HUES48 (cell line): ENCODE measurements at regions not wholly inside any gene's neighbourhood (a gene's known extent, or its start where the extent isn't known, plus 50 kb on each side); places are given as distances from the start of the nearest gene placed in this dataset.

Experiments used
- H3K27ac ChIP-seq: one replicate; pipeline ENCODE4 v1.7.0; 2013; ENCODE audit warnings: low read depth, low read length, inconsistent platforms
- H3K27me3 ChIP-seq: 2 replicates; pipeline ENCODE4 v1.6.1; 2013; ENCODE audit warnings: mild to moderate bottlenecking, low read length; ENCODE audit not compliant: control insufficient read depth, insufficient read depth
- H3K36me3 ChIP-seq: 2 replicates; pipeline ENCODE4 v1.6.1; 2013; ENCODE audit warnings: low read length; ENCODE audit not compliant: control insufficient read depth, insufficient read depth
- H3K4me1 ChIP-seq: 2 replicates; pipeline ENCODE4 v1.6.1; 2013; ENCODE audit warnings: mild to moderate bottlenecking, low read length; ENCODE audit not compliant: control insufficient read depth, insufficient read depth
- H3K4me3 ChIP-seq: 2 replicates; pipeline ENCODE4 v1.5.1; 2013; ENCODE audit warnings: mild to moderate bottlenecking, low read depth, low read length
- H3K9ac ChIP-seq: 2 replicates; pipeline ENCODE4 v1.6.1; 2013; ENCODE audit warnings: mild to moderate bottlenecking, low read depth, low read length, moderate library complexity
- H3K9me3 ChIP-seq: 2 replicates; pipeline ENCODE4 v1.6.1; 2013; ENCODE audit warnings: low read length; ENCODE audit not compliant: control insufficient read depth, insufficient read depth

GRCh38 chr2:36235882-36236281 is 119.7 kb upstream of the CRIM1 start:
- Histone ChIP-seq H3K27me3 (no peaks in the 10 kb centered on the region), H3K9ac (no peak overlapping the region), H3K4me3 (no peak overlapping the region), H3K36me3 (no peaks in the 10 kb centered on the region), H3K4me1 (no peaks in the 10 kb centered on the region), H3K27ac (no peak overlapping the region), H3K9me3 (no peaks in the 10 kb centered on the region)

GRCh38 chr2:36235426-36235825 is 120.2 kb upstream of the CRIM1 start:
- Histone ChIP-seq H3K27me3 (no peaks in the 10 kb centered on the region), H3K4me1 (no peaks in the 10 kb centered on the region), H3K9me3 (no peaks in the 10 kb centered on the region), H3K27ac (no peak overlapping the region), H3K9ac (no peak overlapping the region), H3K4me3 (no peak overlapping the region), H3K36me3 (no peaks in the 10 kb centered on the region)

- no peaks in the 10 kb centered on the region for H3K27me3 ChIP-seq
- no peaks in the 10 kb centered on the region for H3K4me1 ChIP-seq
- no peaks in the 10 kb centered on the region for H3K36me3 ChIP-seq
Measured at GRCh38 chr2:36223259-36223658, 132.3 kb upstream of the CRIM1 start.

GRCh38 chr2:36222485-36222884 is 133.1 kb upstream of the CRIM1 start:
- Histone ChIP-seq H3K36me3 (no peaks in the 10 kb centered on the region), H3K27ac (no peak overlapping the region), H3K9ac (no peak overlapping the region), H3K4me1 (no peaks in the 10 kb centered on the region), H3K27me3 (no peaks in the 10 kb centered on the region), H3K4me3 (no peak overlapping the region), H3K9me3 (0 out of 2 replicates have a peak, but pooled peaks cover 5% of the 10 kb centered on the region)

More at GRCh38 chr2:36223259-36223658, 132.3 kb upstream of the CRIM1 start:
- Histone ChIP-seq H3K9ac (no peak overlapping the region), H3K4me3 (no peak overlapping the region), H3K27ac (no peak overlapping the region), H3K9me3 (0 out of 2 replicates have a peak, but pooled peaks cover 5% of the 10 kb centered on the region)

GRCh38 chr2:36214691-36215090 is 140.9 kb upstream of the CRIM1 start:
- no peaks in the 10 kb centered on the region for H3K9me3 ChIP-seq
- H3K27ac ChIP-seq: no peak overlapping the region
- H3K9ac ChIP-seq: no peak overlapping the region
- no peaks in the 10 kb centered on the region for H3K27me3 ChIP-seq
- H3K4me3 ChIP-seq: no peak overlapping the region
- H3K4me1 ChIP-seq: peaks cover 14% of the 10 kb centered on the region; the same call in 1 of the 2 replicates
- no peaks in the 10 kb centered on the region for H3K36me3 ChIP-seq

- H3K9ac ChIP-seq: no peak overlapping the region
- H3K27me3 ChIP-seq: no peaks in the 10 kb centered on the region
- no peak overlapping the region for H3K27ac ChIP-seq
- H3K4me1 ChIP-seq: no peaks in the 10 kb centered on the region
- H3K9me3 ChIP-seq: peaks cover 8% of the 10 kb centered on the region; the same call in 1 of the 2 replicates
- H3K4me3 ChIP-seq: no peak overlapping the region
- no peaks in the 10 kb centered on the region for H3K36me3 ChIP-seq
Measured at GRCh38 chr2:36203366-36203765, 152.2 kb upstream of the CRIM1 start.

GRCh38 chr2:36197181-36197971 is 158.2 kb upstream of the CRIM1 start:
- Histone ChIP-seq H3K4me1 (no peaks in the 10 kb centered on the region), H3K9me3 (peaks cover 8% of the 10 kb centered on the region; the same call in 1 of the 2 replicates), H3K4me3 (no peak overlapping the region), H3K36me3 (no peaks in the 10 kb centered on the region), H3K27me3 (no peaks in the 10 kb centered on the region), H3K27ac (no peak overlapping the region), H3K9ac (no peak overlapping the region)

- no peak overlapping the region for H3K4me3 ChIP-seq
- no peak overlapping the region for H3K27ac ChIP-seq
- H3K27me3 ChIP-seq: no peaks in the 10 kb centered on the region
- H3K9ac ChIP-seq: no peak overlapping the region
- H3K36me3 ChIP-seq: no peaks in the 10 kb centered on the region
- no peaks in the 10 kb centered on the region for H3K9me3 ChIP-seq
- no peaks in the 10 kb centered on the region for H3K4me1 ChIP-seq
Measured at GRCh38 chr2:36193680-36194079, 161.9 kb upstream of the CRIM1 start.

- no peak overlapping the region for H3K27ac ChIP-seq
- H3K9ac ChIP-seq: no peak overlapping the region
- no peaks in the 10 kb centered on the region for H3K4me1 ChIP-seq
- no peaks in the 10 kb centered on the region for H3K36me3 ChIP-seq
- H3K27me3 ChIP-seq: no peaks in the 10 kb centered on the region
- no peak overlapping the region for H3K4me3 ChIP-seq
- H3K9me3 ChIP-seq: no peaks in the 10 kb centered on the region
Measured at GRCh38 chr2:36192983-36193382, 162.6 kb upstream of the CRIM1 start.

- no peak overlapping the region for H3K27ac ChIP-seq
- H3K27me3 ChIP-seq: no peaks in the 10 kb centered on the region
- H3K9me3 ChIP-seq: no peaks in the 10 kb centered on the region
- H3K4me1 ChIP-seq: no peaks in the 10 kb centered on the region
- H3K4me3 ChIP-seq: no peak overlapping the region
- no peaks in the 10 kb centered on the region for H3K36me3 ChIP-seq
- H3K9ac ChIP-seq: no peak overlapping the region
Measured at GRCh38 chr2:36190097-36190496, 165.5 kb upstream of the CRIM1 start.

GRCh38 chr2:36185624-36186023 is 170.0 kb upstream of the CRIM1 start:
- H3K4me3 ChIP-seq: no peak overlapping the region
- H3K9me3 ChIP-seq: peaks cover 6% of the 10 kb centered on the region; the same call in 1 of the 2 replicates
- no peaks in the 10 kb centered on the region for H3K4me1 ChIP-seq

More at GRCh38 chr2:36185624-36186023, 170.0 kb upstream of the CRIM1 start:
- no peak overlapping the region for H3K9ac ChIP-seq
- H3K36me3 ChIP-seq: no peaks in the 10 kb centered on the region
- H3K27me3 ChIP-seq: no peaks in the 10 kb centered on the region
- no peak overlapping the region for H3K27ac ChIP-seq
